ENCODE measurements at regions not wholly inside any gene's neighbourhood (a gene's known extent, or its start where the extent isn't known, plus 50 kb on each side); places are given as distances from the start of the nearest gene placed in this dataset.

DNA sequence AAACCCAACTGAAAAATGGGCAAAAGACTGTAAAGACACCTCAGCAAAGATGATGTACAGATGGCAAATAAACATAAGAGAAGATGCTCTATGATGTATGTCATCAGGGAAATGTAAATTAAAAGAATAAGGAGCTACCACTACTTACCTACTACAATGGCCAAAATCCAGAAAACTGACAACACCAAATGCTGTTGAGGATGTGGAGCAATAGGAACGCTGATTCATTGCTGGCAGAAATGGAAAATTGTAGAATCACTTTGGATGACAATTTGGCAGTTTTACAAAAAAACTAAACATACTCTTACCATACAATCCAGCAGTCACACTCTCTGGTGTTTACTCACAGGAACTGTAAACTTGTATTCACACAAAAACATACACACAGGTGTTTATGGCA, 222.3 kb upstream of the LDB2 start:
- TF ChIP-seq, protein P1, sequence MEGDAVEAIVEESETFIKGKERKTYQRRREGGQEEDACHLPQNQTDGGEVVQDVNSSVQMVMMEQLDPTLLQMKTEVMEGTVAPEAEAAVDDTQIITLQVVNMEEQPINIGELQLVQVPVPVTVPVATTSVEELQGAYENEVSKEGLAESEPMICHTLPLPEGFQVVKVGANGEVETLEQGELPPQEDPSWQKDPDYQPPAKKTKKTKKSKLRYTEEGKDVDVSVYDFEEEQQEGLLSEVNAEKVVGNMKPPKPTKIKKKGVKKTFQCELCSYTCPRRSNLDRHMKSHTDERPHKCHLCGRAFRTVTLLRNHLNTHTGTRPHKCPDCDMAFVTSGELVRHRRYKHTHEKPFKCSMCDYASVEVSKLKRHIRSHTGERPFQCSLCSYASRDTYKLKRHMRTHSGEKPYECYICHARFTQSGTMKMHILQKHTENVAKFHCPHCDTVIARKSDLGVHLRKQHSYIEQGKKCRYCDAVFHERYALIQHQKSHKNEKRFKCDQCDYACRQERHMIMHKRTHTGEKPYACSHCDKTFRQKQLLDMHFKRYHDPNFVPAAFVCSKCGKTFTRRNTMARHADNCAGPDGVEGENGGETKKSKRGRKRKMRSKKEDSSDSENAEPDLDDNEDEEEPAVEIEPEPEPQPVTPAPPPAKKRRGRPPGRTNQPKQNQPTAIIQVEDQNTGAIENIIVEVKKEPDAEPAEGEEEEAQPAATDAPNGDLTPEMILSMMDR (conservative IDR thresholded peaks at IDR 0.05; ENCODE audit: low read length), result no peak
- TF ChIP-seq EZH2phosphoT487 (IDR thresholded peaks at IDR 0.05; ENCODE audit: borderline replicate concordance), result no peak

All from Loucy (cell line).